ENCODE measurements at regions not wholly inside any gene's neighbourhood (a gene's known extent, or its start where the extent isn't known, plus 50 kb on each side); places are given as distances from the start of the nearest gene placed in this dataset.

DNA sequence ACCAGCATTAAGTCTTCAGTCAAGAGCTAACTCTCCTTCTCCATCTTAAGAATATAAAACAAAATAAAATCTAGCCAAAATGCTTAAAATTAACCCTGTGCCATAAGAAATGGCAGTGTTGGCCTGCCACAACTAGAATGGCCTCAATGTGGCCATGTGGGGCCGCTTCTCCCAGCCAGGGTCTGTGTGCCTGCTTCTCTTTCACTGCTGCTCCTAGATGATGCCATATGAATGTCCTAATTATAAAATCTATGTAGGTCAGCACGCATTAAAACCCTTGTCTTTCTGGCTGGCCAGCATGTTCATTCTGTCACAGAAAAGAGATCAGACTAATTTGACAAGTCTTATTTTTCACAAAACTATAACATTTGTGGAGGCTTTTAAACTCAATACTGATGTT, 102.6 kb downstream of the C6orf118 start:
- DNase-seq (ENCODE audit: low read depth, low spot score): no peak
- Histone ChIP-seq H3K9me3 (ENCODE audit: low read depth, low read length) (no peaks in the 10 kb centered on the region), H3K4me3 (no peak overlapping the region), H3K9ac (ENCODE audit: insufficient read length) (no peak overlapping the region), H3K36me3 (ENCODE audit: insufficient read depth, low read length) (no peaks in the 10 kb centered on the region), H3K27ac (no peak overlapping the region)
- TF ChIP-seq EZH2 (IDR thresholded peaks at IDR 0.05): no peak
- no peak for TF ChIP-seq POLR2AphosphoS5 (IDR thresholded peaks at IDR 0.05; ENCODE audit: borderline replicate concordance, low read depth, low read length)
- no peak for TF ChIP-seq FOXP2 (optimal IDR thresholded peaks at IDR 0.05; ENCODE audit: control extremely low read depth, extremely low read length, insufficient read depth)

DNA sequence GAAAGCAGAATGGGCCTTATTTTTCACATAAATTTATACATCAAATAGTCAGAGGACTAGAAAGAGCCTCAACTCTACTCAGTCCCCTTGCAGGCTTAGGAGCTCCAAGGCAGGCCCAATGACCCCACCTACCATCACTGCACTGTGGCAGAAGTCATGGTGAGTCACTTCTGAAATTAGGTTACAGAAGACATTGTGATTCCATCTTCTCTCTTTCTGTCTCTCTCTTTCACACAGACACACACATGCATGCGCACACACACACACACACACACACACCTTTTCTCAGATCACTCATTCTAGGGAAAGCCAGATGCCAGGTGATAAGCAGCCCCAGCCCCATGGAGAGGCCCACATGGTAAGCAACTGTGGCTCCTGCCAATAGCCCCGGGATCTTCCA, 103.8 kb downstream of the C6orf118 start:
- Histone ChIP-seq H3K27ac (no peak overlapping the region), H3K4me3 (no peak overlapping the region), H3K9me3 (ENCODE audit: low read depth, low read length) (no peaks in the 10 kb centered on the region), H3K9ac (ENCODE audit: insufficient read length) (no peak overlapping the region), H3K36me3 (ENCODE audit: insufficient read depth, low read length) (no peaks in the 10 kb centered on the region)
- no peak for DNase-seq (ENCODE audit: low read depth, low spot score)
- TF ChIP-seq FOXP2 (optimal IDR thresholded peaks at IDR 0.05; ENCODE audit: control extremely low read depth, extremely low read length, insufficient read depth) (no peak), POLR2AphosphoS5 (IDR thresholded peaks at IDR 0.05; ENCODE audit: borderline replicate concordance, low read depth, low read length) (no peak), EZH2 (IDR thresholded peaks at IDR 0.05) (no peak)

DNA sequence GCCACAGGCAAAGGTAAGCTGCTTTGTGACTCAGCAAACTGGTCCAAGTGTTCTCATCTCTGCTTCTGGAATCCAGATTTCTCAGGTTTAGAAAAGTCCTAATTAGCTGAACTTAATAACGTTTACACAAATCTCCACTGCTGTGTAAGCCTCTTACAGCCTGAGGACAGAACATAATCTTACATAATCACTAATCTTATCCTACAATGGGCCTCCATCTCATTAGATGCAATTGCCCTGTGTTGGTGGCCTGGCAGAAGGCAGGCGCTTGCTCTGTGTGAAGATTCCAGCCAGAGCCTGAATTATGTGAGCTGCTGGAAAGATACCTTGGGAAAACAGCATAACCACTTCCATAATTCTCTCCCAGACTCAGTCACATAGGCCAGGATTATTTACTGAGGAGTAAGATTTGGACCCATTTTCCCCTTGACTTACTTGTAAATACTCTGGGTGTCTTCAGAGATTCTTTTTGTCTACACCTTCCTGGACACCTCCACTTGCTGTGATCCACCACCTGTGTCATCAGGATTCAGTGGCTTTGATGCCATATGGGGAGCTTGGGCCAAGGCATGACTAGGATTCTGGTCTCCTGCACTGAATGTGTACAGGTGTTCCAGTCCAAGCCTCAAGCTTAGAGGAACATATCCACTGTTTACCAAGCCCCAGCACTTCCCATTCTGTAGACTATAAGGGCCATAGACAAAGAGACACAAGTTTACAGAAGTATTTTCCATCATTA, 104.4 kb downstream of the C6orf118 start:
- no peaks in the 10 kb centered on the region for H3K9me3 ChIP-seq (ENCODE audit: low read depth, low read length)
- no peak for TF ChIP-seq FOXP2 (optimal IDR thresholded peaks at IDR 0.05; ENCODE audit: control extremely low read depth, extremely low read length, insufficient read depth)
- no peak for TF ChIP-seq POLR2AphosphoS5 (IDR thresholded peaks at IDR 0.05; ENCODE audit: borderline replicate concordance, low read depth, low read length)
- no peak overlapping the region for H3K27ac ChIP-seq
- no peaks in the 10 kb centered on the region for H3K36me3 ChIP-seq (ENCODE audit: insufficient read depth, low read length)
- no peak overlapping the region for H3K4me3 ChIP-seq
- DNase-seq (ENCODE audit: low read depth, low spot score): no peak
- H3K9ac ChIP-seq (ENCODE audit: insufficient read length): no peak overlapping the region

DNA sequence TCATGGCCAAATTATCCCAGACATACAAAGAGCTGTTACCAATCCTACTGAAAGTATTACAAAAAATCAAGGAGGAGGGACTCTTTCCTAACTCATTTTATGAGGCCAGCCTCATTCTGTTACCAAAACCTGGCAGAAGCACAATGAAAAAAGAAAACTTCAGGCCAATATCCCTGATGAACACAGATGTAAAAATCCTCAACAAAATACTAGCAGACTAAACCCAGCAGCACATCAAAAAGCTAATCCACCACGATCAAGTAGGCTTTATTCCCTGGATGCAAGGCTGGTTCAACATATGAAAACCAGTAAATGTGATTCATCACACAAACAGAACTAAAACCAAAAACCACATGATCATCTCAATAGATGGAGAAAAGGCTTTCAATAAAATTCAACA, 109.2 kb downstream of the C6orf118 start:
- Histone ChIP-seq H3K4me3 (no peak overlapping the region), H3K9me3 (ENCODE audit: low read depth, low read length) (no peaks in the 10 kb centered on the region), H3K27ac (no peak overlapping the region), H3K36me3 (ENCODE audit: insufficient read depth, low read length) (no peaks in the 10 kb centered on the region), H3K9ac (ENCODE audit: insufficient read length) (no peak overlapping the region)
- DNase-seq (ENCODE audit: low read depth, low spot score): no peak
- no peak for TF ChIP-seq FOXP2 (optimal IDR thresholded peaks at IDR 0.05; ENCODE audit: control extremely low read depth, extremely low read length, insufficient read depth)
- TF ChIP-seq POLR2AphosphoS5 (IDR thresholded peaks at IDR 0.05; ENCODE audit: borderline replicate concordance, low read depth, low read length): no peak
- no peak for TF ChIP-seq EZH2 (IDR thresholded peaks at IDR 0.05)

DNA sequence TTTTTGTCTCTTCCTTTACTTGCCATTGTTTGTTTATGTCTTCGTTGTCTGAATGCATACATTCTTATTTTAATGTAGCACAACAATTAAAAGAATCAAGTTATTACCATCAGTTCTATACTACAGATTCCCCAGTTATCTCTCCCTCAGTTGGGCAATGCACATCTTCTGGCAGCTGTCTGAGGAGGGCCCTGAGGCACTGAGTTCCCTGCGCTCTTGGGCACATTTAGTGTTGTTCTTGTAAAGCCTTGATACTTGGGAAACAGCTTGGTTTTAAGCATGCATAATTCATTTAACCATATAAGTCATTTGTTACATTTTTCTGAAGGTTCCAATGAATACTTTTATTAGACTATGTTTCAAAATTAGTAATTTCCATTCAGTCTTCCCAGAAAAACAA, 117.9 kb downstream of the C6orf118 start:
- H3K9me3 ChIP-seq (ENCODE audit: low read depth, low read length): no peaks in the 10 kb centered on the region
- no peak overlapping the region for H3K4me3 ChIP-seq
- no peak overlapping the region for H3K9ac ChIP-seq (ENCODE audit: insufficient read length)
- H3K36me3 ChIP-seq (ENCODE audit: insufficient read depth, low read length): no peaks in the 10 kb centered on the region
- no peak overlapping the region for H3K27ac ChIP-seq
- no peak for TF ChIP-seq FOXP2 (optimal IDR thresholded peaks at IDR 0.05; ENCODE audit: control extremely low read depth, extremely low read length, insufficient read depth)
- no peak for TF ChIP-seq POLR2AphosphoS5 (IDR thresholded peaks at IDR 0.05; ENCODE audit: borderline replicate concordance, low read depth, low read length)
- DNase-seq (ENCODE audit: low read depth, low spot score): no peak

DNA sequence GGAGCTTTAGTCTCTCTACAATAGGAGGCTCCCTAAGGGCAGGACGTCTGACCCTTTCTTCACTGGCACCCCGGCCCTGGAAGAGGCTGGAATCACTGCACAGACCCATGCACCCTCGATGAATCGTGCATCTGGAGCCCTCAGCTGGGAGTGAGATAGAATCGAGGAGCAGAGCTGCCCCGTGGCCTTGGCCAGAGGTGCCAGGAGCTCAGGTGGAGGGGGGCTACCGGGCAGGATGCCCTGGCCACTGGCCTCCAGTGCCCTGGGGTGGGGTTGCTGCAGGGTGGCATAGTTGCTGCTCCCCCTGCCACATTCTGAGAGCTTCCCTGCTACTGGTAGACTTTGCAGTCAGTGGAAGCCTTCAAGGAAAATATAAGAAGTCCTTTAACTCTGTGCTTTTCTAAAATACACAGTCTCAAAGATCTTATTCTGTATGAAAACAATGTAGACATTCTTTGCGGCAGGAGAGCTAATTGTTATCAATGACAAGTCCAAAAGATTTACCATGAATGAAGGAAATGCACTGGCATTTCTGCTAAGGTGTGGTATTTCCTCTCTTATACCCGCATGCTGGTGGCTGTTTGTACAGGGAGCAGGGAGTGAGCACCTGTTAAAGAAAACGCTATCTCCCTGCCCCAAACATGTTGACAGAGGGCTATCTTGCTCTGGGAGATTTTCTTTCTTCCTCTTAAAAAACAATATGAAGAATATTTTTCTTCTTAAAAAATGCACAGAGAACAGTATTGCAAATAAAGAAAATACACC, 122.8 kb downstream of the C6orf118 start:
- no peak for DNase-seq (ENCODE audit: low read depth, low spot score)
- Histone ChIP-seq H3K36me3 (ENCODE audit: insufficient read depth, low read length) (no peaks in the 10 kb centered on the region), H3K27ac (no peak overlapping the region), H3K9me3 (ENCODE audit: low read depth, low read length) (no peaks in the 10 kb centered on the region), H3K4me3 (no peak overlapping the region), H3K9ac (ENCODE audit: insufficient read length) (no peak overlapping the region)
- no peak for TF ChIP-seq POLR2AphosphoS5 (IDR thresholded peaks at IDR 0.05; ENCODE audit: borderline replicate concordance, low read depth, low read length)
- no peak for TF ChIP-seq EZH2 (IDR thresholded peaks at IDR 0.05)
- no peak for TF ChIP-seq FOXP2 (optimal IDR thresholded peaks at IDR 0.05; ENCODE audit: control extremely low read depth, extremely low read length, insufficient read depth)

DNA sequence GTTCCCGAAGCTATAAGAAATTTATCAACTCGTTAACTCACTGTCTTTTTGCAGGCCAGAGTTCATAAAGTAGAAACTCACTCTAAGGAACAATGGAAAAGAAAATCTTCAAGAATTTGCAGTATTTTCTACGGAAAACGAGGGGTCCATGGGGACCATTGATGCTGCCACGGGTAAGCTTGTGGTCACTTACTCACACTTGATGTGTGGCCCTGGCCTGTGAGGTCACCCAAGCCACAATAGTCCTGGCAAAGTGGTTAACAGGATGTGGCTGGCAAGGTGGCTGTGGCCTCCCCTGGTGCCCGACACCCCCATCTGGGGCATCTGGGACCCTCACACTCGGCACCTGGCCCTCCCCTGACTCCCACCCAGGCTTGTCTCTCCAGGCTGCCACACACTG, 123.4 kb downstream of the C6orf118 start:
- DNase-seq (ENCODE audit: low read depth, low spot score): no peak
- TF ChIP-seq EZH2 (IDR thresholded peaks at IDR 0.05): no peak
- no peak for TF ChIP-seq FOXP2 (optimal IDR thresholded peaks at IDR 0.05; ENCODE audit: control extremely low read depth, extremely low read length, insufficient read depth)
- Histone ChIP-seq H3K9ac (ENCODE audit: insufficient read length) (no peak overlapping the region), H3K36me3 (ENCODE audit: insufficient read depth, low read length) (no peaks in the 10 kb centered on the region), H3K4me3 (no peak overlapping the region), H3K9me3 (ENCODE audit: low read depth, low read length) (no peaks in the 10 kb centered on the region), H3K27ac (no peak overlapping the region)

DNA sequence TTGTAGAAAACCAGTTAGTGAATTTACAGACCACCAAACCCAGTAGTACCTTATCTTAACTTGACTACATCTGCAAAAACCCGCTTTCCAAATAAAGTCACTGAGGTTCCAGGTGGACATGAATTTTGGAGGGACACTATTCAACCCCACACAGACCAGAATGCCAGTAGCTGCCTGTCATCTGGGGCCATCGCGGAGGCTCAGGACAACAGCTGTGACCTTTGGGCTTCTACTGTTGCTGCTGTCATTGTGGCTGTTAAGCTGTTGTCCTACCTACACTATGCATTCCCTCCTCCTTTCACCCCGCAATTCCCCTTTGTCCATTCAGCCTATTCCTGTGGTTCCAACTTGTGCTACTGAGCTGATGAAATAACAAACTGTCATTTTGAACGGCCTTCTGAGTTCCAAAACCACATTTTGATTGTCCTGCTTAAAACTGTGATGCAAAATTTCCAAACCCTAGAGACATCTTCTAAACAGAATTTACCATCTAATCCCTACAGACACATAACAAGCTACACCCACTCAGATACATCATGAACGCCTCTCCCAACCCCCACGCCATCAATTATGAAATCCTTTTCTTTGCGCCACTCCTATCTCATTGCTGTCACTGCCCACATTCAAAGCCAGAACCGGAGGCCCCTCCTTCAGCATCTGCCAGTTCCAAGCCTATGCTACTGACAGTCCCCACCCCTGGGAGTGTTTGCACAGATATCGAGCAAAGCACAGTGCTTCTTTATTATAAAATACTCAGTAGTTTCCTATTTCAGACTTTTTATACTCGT, 125.0 kb downstream of the C6orf118 start:
- Histone ChIP-seq H3K27ac (no peak overlapping the region), H3K9ac (ENCODE audit: insufficient read length) (no peak overlapping the region), H3K36me3 (ENCODE audit: insufficient read depth, low read length) (no peaks in the 10 kb centered on the region), H3K4me3 (no peak overlapping the region), H3K9me3 (ENCODE audit: low read depth, low read length) (no peaks in the 10 kb centered on the region)
- TF ChIP-seq POLR2AphosphoS5 (IDR thresholded peaks at IDR 0.05; ENCODE audit: borderline replicate concordance, low read depth, low read length) (no peak), FOXP2 (optimal IDR thresholded peaks at IDR 0.05; ENCODE audit: control extremely low read depth, extremely low read length, insufficient read depth) (no peak), EZH2 (IDR thresholded peaks at IDR 0.05) (no peak)
- DNase-seq (ENCODE audit: low read depth, low spot score): no peak
